Left ventricle myocardium inferior (tissue), 1 donor: ENCODE measurements at regions not wholly inside any gene's neighbourhood (a gene's known extent, or its start where the extent isn't known, plus 50 kb on each side); places are given as distances from the start of the nearest gene placed in this dataset.

Experiments used
- DNase-seq: peaks from one replicate; pipeline ENCODE4 v3.0.0-alpha.2; 2020
- H3K27ac ChIP-seq: fragments of 200-600 bp; replicated peaks from 2 replicates; pipeline ENCODE4 v1.8.0; 2021
- H3K27me3 ChIP-seq: fragments of 200-600 bp; 2 replicates; pipeline ENCODE4 v1.8.0; 2021; ENCODE audit warnings: low read depth
- H3K36me3 ChIP-seq: fragments of 200-600 bp; 2 replicates; pipeline ENCODE4 v1.8.0; 2021
- H3K4me1 ChIP-seq: fragments of 200-600 bp; 2 replicates; pipeline ENCODE4 v1.8.0; 2021
- H3K4me3 ChIP-seq: fragments of 200-600 bp; 2 replicates; pipeline ENCODE4 v1.8.0; 2021; ENCODE audit warnings: mild to moderate bottlenecking, moderate library complexity
- H3K9me3 ChIP-seq: fragments of 200-600 bp; replicated peaks from 2 replicates; pipeline ENCODE4 v1.8.0; 2021
- intact Hi-C: fragments of 100-400 bp; cut with micrococcal nuclease; formaldehyde crosslinking; loops from one replicate; pipeline ENCODE4 v1.11.0; 2022
- TF ChIP-seq, protein P1 (sequence below): fragments of 200-600 bp; IDR thresholded peaks from 2 replicates; pipeline ENCODE4 v1.8.0; 2021; ENCODE audit warnings: antibody characterized with exemption, mild to moderate bottlenecking, borderline replicate concordance
- donor health status: DM: no; HTN: yes; CAD: no; lungs with severe emphysema.

DNA sequence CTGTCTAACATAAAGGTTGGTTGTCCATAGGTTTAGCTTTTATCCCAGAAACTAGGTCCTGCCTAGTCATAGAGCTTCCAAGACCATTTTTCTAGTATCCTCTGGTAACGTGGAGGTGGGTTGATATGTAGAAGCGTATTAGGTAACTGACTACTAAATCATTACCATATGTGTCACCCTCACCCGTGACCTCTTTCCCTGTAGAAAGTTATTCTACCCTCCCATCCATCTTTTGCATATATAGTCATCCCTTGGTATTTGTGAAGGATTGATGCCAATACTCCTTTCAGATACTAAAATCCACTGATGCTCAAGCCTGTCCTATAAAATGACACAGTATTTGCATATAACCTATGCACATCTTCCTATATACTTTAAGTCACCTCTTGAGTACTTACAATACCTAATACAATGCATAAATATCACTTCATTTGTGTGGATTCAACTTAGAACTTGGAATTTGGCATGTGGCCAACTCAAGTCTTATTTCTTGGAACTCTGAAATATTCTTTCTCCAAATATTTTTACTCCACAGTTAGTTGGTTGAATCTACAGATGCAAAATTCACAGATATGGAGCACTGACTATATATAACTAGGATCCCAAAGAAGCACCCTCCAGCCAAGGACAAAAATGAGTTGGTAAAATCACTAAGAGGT lies 497.0 kb upstream of the TENM4 start:
- DNase-seq, result no peak
- no peaks in the 10 kb centered on the region for H3K4me1 ChIP-seq
- peaks cover 6% of the 10 kb centered on the region for H3K9me3 ChIP-seq
- no peak overlapping the region for H3K4me3 ChIP-seq
- TF ChIP-seq, protein P1, sequence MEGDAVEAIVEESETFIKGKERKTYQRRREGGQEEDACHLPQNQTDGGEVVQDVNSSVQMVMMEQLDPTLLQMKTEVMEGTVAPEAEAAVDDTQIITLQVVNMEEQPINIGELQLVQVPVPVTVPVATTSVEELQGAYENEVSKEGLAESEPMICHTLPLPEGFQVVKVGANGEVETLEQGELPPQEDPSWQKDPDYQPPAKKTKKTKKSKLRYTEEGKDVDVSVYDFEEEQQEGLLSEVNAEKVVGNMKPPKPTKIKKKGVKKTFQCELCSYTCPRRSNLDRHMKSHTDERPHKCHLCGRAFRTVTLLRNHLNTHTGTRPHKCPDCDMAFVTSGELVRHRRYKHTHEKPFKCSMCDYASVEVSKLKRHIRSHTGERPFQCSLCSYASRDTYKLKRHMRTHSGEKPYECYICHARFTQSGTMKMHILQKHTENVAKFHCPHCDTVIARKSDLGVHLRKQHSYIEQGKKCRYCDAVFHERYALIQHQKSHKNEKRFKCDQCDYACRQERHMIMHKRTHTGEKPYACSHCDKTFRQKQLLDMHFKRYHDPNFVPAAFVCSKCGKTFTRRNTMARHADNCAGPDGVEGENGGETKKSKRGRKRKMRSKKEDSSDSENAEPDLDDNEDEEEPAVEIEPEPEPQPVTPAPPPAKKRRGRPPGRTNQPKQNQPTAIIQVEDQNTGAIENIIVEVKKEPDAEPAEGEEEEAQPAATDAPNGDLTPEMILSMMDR, result no peak
- intact Hi-C loops, result no loop called here
- H3K27me3 ChIP-seq, result no peaks in the 10 kb centered on the region
- no peak overlapping the region for H3K27ac ChIP-seq
- no peaks in the 10 kb centered on the region for H3K36me3 ChIP-seq

DNA sequence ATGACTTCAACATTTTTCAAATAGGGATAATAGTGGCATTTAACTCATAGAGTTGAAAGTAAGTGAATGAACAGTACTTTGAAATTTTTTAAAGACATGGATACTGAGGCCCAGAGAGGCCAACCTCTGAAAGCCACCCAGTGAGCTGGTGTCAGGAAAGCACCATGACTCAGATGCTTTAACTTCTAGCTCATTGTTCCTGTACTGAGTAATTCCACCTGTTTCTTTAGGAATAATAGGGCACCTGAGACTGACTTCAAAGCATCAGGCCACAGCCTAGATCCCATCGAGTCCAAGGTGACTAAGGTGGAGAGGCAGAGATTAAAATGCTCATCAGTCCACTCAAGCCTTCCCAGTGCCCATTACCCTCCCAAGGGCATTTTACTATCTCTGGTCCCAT lies 491.8 kb upstream of the TENM4 start:
- Histone ChIP-seq H3K9me3 (peaks cover 6% of the 10 kb centered on the region), H3K4me1 (no peaks in the 10 kb centered on the region), H3K36me3 (no peaks in the 10 kb centered on the region), H3K27ac (no peak overlapping the region), H3K4me3 (no peak overlapping the region), H3K27me3 (no peaks in the 10 kb centered on the region)
- no peak for DNase-seq
- intact Hi-C loops, result no loop called here
- TF ChIP-seq, protein P1, result no peak

DNA sequence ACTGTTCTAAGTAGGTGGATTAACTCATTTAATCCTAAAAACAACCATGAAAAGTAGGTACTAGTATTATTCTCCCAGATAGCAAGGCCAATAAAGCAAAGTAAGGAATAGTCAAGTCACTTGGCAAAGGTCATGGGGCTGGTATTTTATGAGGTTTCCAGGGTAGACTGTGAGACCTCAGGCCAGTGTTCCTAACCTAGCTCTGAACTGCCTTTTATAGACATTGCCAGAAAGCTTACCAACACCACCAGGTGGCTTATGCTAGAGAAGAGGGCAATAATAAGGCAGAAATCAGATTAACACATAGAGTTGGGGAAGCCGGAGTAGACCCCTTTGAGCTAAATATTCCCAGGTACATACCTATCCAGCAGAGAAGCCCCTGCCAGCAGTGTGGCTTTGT lies 490.9 kb upstream of the TENM4 start:
- no peaks in the 10 kb centered on the region for H3K27me3 ChIP-seq
- H3K9me3 ChIP-seq, result peaks cover 6% of the 10 kb centered on the region
- no peak overlapping the region for H3K27ac ChIP-seq
- TF ChIP-seq, protein P1, result no peak
- H3K4me1 ChIP-seq, result no peaks in the 10 kb centered on the region
- intact Hi-C loops, result no loop called here
- DNase-seq, result no peak
- H3K4me3 ChIP-seq, result no peak overlapping the region
- no peaks in the 10 kb centered on the region for H3K36me3 ChIP-seq

DNA sequence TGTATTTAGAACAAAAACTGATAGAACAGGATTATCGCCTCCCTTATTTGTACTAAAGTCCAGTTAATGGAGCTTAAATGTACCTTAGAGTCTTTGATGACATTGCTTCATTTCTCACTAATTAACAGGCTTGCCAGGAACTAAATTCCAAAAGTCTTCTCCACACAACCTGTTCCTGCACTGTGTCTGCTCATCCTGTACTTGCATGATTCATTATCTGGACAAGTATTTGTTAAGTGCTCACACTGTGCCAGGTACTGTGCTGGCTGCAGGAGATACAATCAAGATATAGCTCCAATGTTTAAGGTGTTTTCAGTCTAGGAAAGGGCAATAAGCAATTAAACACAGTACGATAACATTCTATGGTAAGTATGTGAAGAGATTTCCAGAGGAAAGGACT lies 485.9 kb upstream of the TENM4 start:
- no peaks in the 10 kb centered on the region for H3K36me3 ChIP-seq
- no peaks in the 10 kb centered on the region for H3K9me3 ChIP-seq
- H3K27me3 ChIP-seq, result no peaks in the 10 kb centered on the region
- intact Hi-C loops, result no loop called here
- DNase-seq, result no peak
- TF ChIP-seq, protein P1, result no peak
- H3K4me1 ChIP-seq, result no peaks in the 10 kb centered on the region
- no peak overlapping the region for H3K4me3 ChIP-seq
- no peak overlapping the region for H3K27ac ChIP-seq

DNA sequence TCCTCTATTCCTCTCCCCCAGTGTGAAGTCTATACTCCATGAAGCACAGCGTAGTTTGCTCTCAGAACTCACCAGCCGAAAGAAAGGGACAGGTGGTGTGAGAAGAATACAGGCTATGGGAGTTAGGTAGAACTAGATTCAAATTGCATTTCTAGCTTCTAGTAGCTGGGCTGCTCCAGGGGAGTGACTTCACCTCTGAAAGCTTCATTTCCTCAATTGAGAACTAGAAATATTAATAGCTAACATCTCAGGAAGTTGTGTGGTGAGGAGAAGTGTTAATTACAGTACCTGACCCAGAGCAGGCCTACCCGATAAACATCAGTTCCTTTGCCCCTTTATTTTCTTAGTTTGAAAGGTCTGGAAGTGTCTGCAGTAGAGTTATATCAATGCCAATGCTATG lies 484.7 kb upstream of the TENM4 start:
- intact Hi-C loops, result no loop called here
- TF ChIP-seq, protein P1, result no peak
- H3K9me3 ChIP-seq, result no peaks in the 10 kb centered on the region
- H3K27me3 ChIP-seq, result no peaks in the 10 kb centered on the region
- no peak for DNase-seq
- no peaks in the 10 kb centered on the region for H3K36me3 ChIP-seq
- H3K4me1 ChIP-seq, result peaks cover 4% of the 10 kb centered on the region
- no peak overlapping the region for H3K4me3 ChIP-seq
- no peak overlapping the region for H3K27ac ChIP-seq
